ENCODE measurements at regions not wholly inside any gene's neighbourhood (a gene's known extent, or its start where the extent isn't known, plus 50 kb on each side); places are given as distances from the start of the nearest gene placed in this dataset.

- 69% methylated on average over 6 of the region's 6 CpGs for WGBS (ENCODE audit: low lambda C conversion rate)
- no peaks in the 10 kb centered on the region for H3K9me2 ChIP-seq
- H4K20me1 ChIP-seq (ENCODE audit: insufficient read depth), result no peaks in the 10 kb centered on the region
- no peak for DNase-seq
- no peak overlapping the region for H3K4me2 ChIP-seq
- no peak overlapping the region for H3K4me3 ChIP-seq (ENCODE audit: low read depth in 2 of 2, low read length in 1 of 2)
- no peak overlapping the region for H2AFZ ChIP-seq (ENCODE audit: low read depth)
- H3K9me3 ChIP-seq, result no peaks in the 10 kb centered on the region
- H3K36me3 ChIP-seq (replicated peaks in 1 of 2; ENCODE audit: control insufficient read depth in 1 of 2, insufficient read depth in 2 of 2, low read length in 1 of 2), result no peaks in the 10 kb centered on the region
- H3F3A ChIP-seq (replicated peaks; ENCODE audit: insufficient read depth), result peaks cover 4% of the 10 kb centered on the region
- H3K4me1 ChIP-seq (ENCODE audit: control insufficient read depth in 1 of 2, insufficient read depth in 2 of 2, low read depth in 1 of 2, low read length in 1 of 2), result peaks cover 0 to 1% of the 10 kb centered on the region in 2 experiments; a peak in 1 of 4 replicates
- ChIA-PET CTCF (no interaction called here), POLR2A (no interaction called here)
- no peak overlapping the region for H3K9ac ChIP-seq
- H3K79me2 ChIP-seq (ENCODE audit: insufficient read depth), result no peaks in the 10 kb centered on the region
- H3K27ac ChIP-seq (ENCODE audit: low read depth in 2 of 2, low read length in 1 of 2), result no peak overlapping the region
- no peaks in the 10 kb centered on the region for H3K27me3 ChIP-seq (ENCODE audit: insufficient read depth)
- TF ChIP-seq EP300 (IDR thresholded peaks at IDR 0.05; ENCODE audit: borderline replicate concordance in 1 of 2, low read depth in 1 of 2, low read length in 1 of 2), result no peak
- no peak for TF ChIP-seq RFX5 (IDR thresholded peaks at IDR 0.05; ENCODE audit: low read length)
- no peak for TF ChIP-seq FOXM1 (IDR thresholded peaks at IDR 0.05; ENCODE audit: low read depth)
- TF ChIP-seq, protein P1, sequence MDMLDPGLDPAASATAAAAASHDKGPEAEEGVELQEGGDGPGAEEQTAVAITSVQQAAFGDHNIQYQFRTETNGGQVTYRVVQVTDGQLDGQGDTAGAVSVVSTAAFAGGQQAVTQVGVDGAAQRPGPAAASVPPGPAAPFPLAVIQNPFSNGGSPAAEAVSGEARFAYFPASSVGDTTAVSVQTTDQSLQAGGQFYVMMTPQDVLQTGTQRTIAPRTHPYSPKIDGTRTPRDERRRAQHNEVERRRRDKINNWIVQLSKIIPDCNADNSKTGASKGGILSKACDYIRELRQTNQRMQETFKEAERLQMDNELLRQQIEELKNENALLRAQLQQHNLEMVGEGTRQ (IDR thresholded peaks at IDR 0.05; ENCODE audit: borderline replicate concordance, low read depth, low read length), result no peak
- no peak for TF ChIP-seq POLR2AphosphoS5 (IDR thresholded peaks at IDR 0.05; ENCODE audit: low read depth, low read length)
- no peak for TF ChIP-seq CHD2 (IDR thresholded peaks at IDR 0.05; ENCODE audit: low read length, partially characterized antibody)
- TF ChIP-seq RCOR1 (IDR thresholded peaks at IDR 0.05; ENCODE audit: low read length), result no peak
- peak; percentile 59; the same call in 1 of the 2 replicates for TF ChIP-seq RXRA (IDR thresholded peaks at IDR 0.05; ENCODE audit: borderline replicate concordance, low read depth)
- no peak for TF ChIP-seq GATA2 (CRISPR knock-in tag; IDR thresholded peaks at IDR 0.05)
- TF ChIP-seq IRF3 (IDR thresholded peaks at IDR 0.05; ENCODE audit: low read depth, low read length), result no peak
- TF ChIP-seq JUND (IDR thresholded peaks at IDR 0.05), result no peak; the same call in 1 of the 2 replicates
- TF ChIP-seq GABPA (IDR thresholded peaks at IDR 0.05; ENCODE audit: low read depth), result no peak
- TF ChIP-seq ZBTB33 (IDR thresholded peaks at IDR 0.05; ENCODE audit: borderline replicate concordance, low read depth), result no peak
- TF ChIP-seq PBX3 (IDR thresholded peaks at IDR 0.05), result peak; percentile 35; the same call in 1 of the 2 replicates
- no peak for TF ChIP-seq RAD21 (IDR thresholded peaks at IDR 0.05; ENCODE audit: low read length)
- TF ChIP-seq FOSL2 (IDR thresholded peaks at IDR 0.05; ENCODE audit: borderline replicate concordance, low read depth), result peak; percentile 34
- no peak for TF ChIP-seq EZH2phosphoT487 (IDR thresholded peaks at IDR 0.05; ENCODE audit: borderline replicate concordance, low read depth)
- TF ChIP-seq, protein P2, sequence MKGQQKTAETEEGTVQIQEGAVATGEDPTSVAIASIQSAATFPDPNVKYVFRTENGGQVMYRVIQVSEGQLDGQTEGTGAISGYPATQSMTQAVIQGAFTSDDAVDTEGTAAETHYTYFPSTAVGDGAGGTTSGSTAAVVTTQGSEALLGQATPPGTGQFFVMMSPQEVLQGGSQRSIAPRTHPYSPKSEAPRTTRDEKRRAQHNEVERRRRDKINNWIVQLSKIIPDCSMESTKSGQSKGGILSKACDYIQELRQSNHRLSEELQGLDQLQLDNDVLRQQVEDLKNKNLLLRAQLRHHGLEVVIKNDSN (IDR thresholded peaks at IDR 0.05; ENCODE audit: borderline replicate concordance, low read depth), result no peak
- no peak for TF ChIP-seq YY1 (IDR thresholded peaks at IDR 0.05; ENCODE audit: low read depth)
- TF ChIP-seq FOXJ3 (CRISPR knock-in tag; IDR thresholded peaks at IDR 0.05), result no peak
- no peak for TF ChIP-seq REST (IDR thresholded peaks at IDR 0.05; ENCODE audit: low read depth, low read length)
- TF ChIP-seq NRF1 (IDR thresholded peaks at IDR 0.05; ENCODE audit: low read depth, low read length), result no peak
These were observed 124.4 kb upstream of the KRR1 start for GRCh38 chr12:75635606-75636444.
